WERI-Rb-1 (cell line): ENCODE measurements at regions not wholly inside any gene's neighbourhood (a gene's known extent, or its start where the extent isn't known, plus 50 kb on each side); places are given as distances from the start of the nearest gene placed in this dataset.
"Not testable (repeated sequence)": the region's sequence is repeated elsewhere in the genome, so short reads cannot be mapped to it uniquely, and the experiment has no call there.

Source experiments
- DNase-seq: peaks from one replicate; pipeline ENCODE4 v3.0.0-alpha.2; 2020
- H3K27ac ChIP-seq: fragments of 250-450 bp; sonication (Bioruptor Pico); 2 replicates; pipeline ENCODE4 v1.5.1; 2020; ENCODE audit warnings: mild to moderate bottlenecking, moderate library complexity
- H3K27me3 ChIP-seq: fragments of 250-450 bp; sonication (Bioruptor Pico); 2 replicates; pipeline ENCODE4 v1.5.1; 2021; ENCODE audit warnings: mild to moderate bottlenecking, low read depth, moderate library complexity; ENCODE audit not compliant: insufficient read depth, severe bottlenecking
- H3K36me3 ChIP-seq: fragments of 250-450 bp; sonication (Bioruptor Pico); 2 replicates; pipeline ENCODE4 v1.5.1; 2020; ENCODE audit warnings: mild to moderate bottlenecking, moderate library complexity
- H3K4me3 ChIP-seq: 2 replicates; pipeline ENCODE4 v1.5.1; 2011; ENCODE audit warnings: low read depth, mild to moderate bottlenecking, control low read depth, low read length
- H3K9me3 ChIP-seq: fragments of 250-450 bp; sonication (Bioruptor Pico); 2 replicates; pipeline ENCODE4 v1.5.1; 2021; ENCODE audit warnings: mild to moderate bottlenecking, moderate library complexity; ENCODE audit not compliant: severe bottlenecking

- H3K27ac ChIP-seq, H3K4me3 ChIP-seq, H3K9me3 ChIP-seq, H3K27me3 ChIP-seq, DNase-seq, H3K36me3 ChIP-seq: not testable (repeated sequence)
Measured at GRCh38 chr16:33657717-33658116, 198.3 kb downstream of the TP53TG3F start.

- H3K27me3 ChIP-seq, H3K27ac ChIP-seq, H3K9me3 ChIP-seq, H3K36me3 ChIP-seq, DNase-seq, H3K4me3 ChIP-seq: not testable (repeated sequence)
Measured at GRCh38 chr16:33680791-33681190, 221.4 kb downstream of the TP53TG3F start.

- H3K9me3 ChIP-seq, H3K36me3 ChIP-seq, H3K27me3 ChIP-seq, H3K4me3 ChIP-seq, DNase-seq, H3K27ac ChIP-seq: not testable (repeated sequence)
Measured at GRCh38 chr16:33700320-33700719, 240.9 kb downstream of the TP53TG3F start.

GRCh38 chr16:33706845-33707590, 247.6 kb downstream of the TP53TG3F start:
- not testable (repeated sequence) for H3K27ac ChIP-seq

GRCh38 chr16:33707591-33707934, 248.2 kb downstream of the TP53TG3F start:
- not testable (repeated sequence) for H3K27me3 ChIP-seq, H3K27ac ChIP-seq, H3K4me3 ChIP-seq, DNase-seq, H3K36me3 ChIP-seq, H3K9me3 ChIP-seq

More at GRCh38 chr16:33706845-33707590, 247.6 kb downstream of the TP53TG3F start:
- H3K9me3 ChIP-seq, DNase-seq, H3K36me3 ChIP-seq, H3K4me3 ChIP-seq, H3K27me3 ChIP-seq: not testable (repeated sequence)

GRCh38 chr16:33709856-33710695, 250.7 kb downstream of the TP53TG3F start:
- not testable (repeated sequence) for H3K9me3 ChIP-seq, DNase-seq, H3K27ac ChIP-seq, H3K4me3 ChIP-seq, H3K27me3 ChIP-seq, H3K36me3 ChIP-seq

GRCh38 chr16:33710696-33711087, 251.3 kb downstream of the TP53TG3F start:
- not testable (repeated sequence) for H3K27me3 ChIP-seq, H3K36me3 ChIP-seq, DNase-seq, H3K9me3 ChIP-seq, H3K4me3 ChIP-seq, H3K27ac ChIP-seq

- not testable (repeated sequence) for H3K9me3 ChIP-seq, DNase-seq, H3K4me3 ChIP-seq, H3K27me3 ChIP-seq, H3K36me3 ChIP-seq, H3K27ac ChIP-seq
Measured at GRCh38 chr16:33711616-33712015, 252.2 kb downstream of the TP53TG3F start.

- DNase-seq, H3K27ac ChIP-seq, H3K27me3 ChIP-seq, H3K9me3 ChIP-seq, H3K4me3 ChIP-seq, H3K36me3 ChIP-seq: not testable (repeated sequence)
Measured at GRCh38 chr16:33712308-33712707, 252.9 kb downstream of the TP53TG3F start.

GRCh38 chr16:33712851-33713709, 253.7 kb downstream of the TP53TG3F start:
- DNase-seq, H3K9me3 ChIP-seq, H3K4me3 ChIP-seq, H3K27me3 ChIP-seq, H3K36me3 ChIP-seq, H3K27ac ChIP-seq: not testable (repeated sequence)

- H3K4me3 ChIP-seq, H3K36me3 ChIP-seq, H3K27ac ChIP-seq, H3K27me3 ChIP-seq, H3K9me3 ChIP-seq, DNase-seq: not testable (repeated sequence)
Measured at GRCh38 chr16:33713710-33714538, 254.5 kb downstream of the TP53TG3F start.

GRCh38 chr16:33731167-33731566, 271.8 kb downstream of the TP53TG3F start:
- H3K27me3 ChIP-seq, H3K36me3 ChIP-seq, H3K4me3 ChIP-seq, H3K27ac ChIP-seq, H3K9me3 ChIP-seq, DNase-seq: not testable (repeated sequence)

GRCh38 chr16:33734650-33735049, 275.2 kb downstream of the TP53TG3F start:
- H3K27ac ChIP-seq, H3K4me3 ChIP-seq, H3K9me3 ChIP-seq, H3K36me3 ChIP-seq, DNase-seq, H3K27me3 ChIP-seq: not testable (repeated sequence)
